Ureter (tissue), 1 donor: ENCODE measurements at regions not wholly inside any gene's neighbourhood (a gene's known extent, or its start where the extent isn't known, plus 50 kb on each side); places are given as distances from the start of the nearest gene placed in this dataset.
"Not testable (repeated sequence)": the region's sequence is repeated elsewhere in the genome, so short reads cannot be mapped to it uniquely, and the experiment has no call there.

ENCODE experiments used
- DNase-seq: peaks from one replicate; pipeline ENCODE4 v3.0.0-alpha.2; 2020; ENCODE audit warnings: low spot score
- donor health status: DM: yes; HTN: yes; CAD: no.

DNA sequence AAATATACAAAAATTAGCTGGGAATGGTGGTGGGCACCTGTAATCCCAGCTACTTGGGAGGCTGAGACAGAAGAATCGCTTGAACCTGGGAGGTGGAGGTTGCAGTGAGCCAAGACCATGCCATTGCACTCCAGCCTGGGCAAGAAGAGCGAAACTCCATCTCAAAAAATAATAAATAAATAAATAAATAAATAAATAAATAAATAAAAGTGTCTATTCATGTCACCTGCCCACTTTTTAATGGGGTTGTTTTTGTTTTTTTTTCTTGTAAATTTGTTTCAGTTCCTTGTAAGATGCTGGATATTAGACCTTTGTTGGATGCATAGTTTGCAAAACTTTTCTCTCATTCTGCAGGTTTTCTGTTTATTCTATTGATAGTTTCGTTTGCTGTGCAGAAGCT lies 71.9 kb upstream of the KCNAB1 start:
- not testable (repeated sequence) for DNase-seq

DNA sequence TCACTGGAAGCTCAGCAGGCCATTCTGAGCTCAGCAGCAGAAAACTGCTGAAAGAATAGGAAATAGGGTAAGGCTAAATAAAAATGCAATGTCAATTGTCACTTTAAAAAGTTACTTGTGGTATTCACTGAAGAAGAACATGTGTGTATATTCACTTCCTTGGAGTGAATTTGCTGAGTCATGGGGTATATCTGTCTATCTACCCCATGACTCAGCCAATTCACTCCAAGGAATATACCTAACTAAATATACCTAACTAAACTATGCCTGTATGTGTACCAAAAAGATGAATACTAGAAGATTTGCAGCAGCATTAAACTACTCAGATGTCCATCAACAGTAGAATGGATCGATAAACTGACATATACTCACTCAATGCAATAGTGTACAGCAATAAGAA lies 69.5 kb upstream of the KCNAB1 start:
- no peak for DNase-seq

DNA sequence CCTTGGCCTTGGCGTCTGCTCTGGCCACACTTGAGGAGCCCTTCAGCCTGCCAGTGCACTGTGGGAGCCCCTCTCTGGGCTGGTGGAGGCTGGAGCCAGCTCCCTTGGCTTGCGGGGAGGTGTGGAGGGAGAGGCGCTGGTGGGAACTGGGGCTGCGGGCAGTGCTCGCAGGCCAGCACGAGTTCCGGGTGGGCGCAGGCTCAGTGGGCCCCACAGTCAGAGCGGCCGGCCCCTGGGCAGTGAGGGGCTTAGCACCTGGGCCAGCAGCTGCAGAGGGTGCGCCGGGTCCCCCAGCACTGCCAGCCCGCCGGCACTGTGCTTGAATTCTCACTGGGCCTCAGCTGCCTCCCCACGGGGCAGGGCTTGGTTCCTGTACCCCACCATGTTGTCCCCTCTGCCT lies 68.7 kb upstream of the KCNAB1 start:
- no peak for DNase-seq

DNA sequence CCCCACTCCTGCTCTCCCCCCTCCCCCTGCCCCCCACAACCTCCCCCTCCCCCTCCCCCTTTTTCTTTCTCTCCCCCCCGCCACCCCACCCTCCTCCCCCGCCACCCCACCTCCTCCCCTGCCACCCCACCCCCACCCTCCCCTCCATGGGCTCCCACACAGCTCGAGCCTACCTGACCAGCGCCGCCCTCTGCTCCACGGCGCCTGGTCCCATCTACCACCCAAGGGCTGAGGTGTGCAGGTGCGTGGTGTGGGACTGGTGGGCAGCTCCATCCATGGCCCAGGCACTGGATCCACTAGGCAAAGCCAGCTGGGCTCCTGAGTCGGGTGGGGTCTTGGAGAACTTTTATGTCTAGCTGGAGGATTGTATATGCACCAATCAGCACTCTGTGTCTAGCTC lies 68.3 kb upstream of the KCNAB1 start:
- DNase-seq: no peak

DNA sequence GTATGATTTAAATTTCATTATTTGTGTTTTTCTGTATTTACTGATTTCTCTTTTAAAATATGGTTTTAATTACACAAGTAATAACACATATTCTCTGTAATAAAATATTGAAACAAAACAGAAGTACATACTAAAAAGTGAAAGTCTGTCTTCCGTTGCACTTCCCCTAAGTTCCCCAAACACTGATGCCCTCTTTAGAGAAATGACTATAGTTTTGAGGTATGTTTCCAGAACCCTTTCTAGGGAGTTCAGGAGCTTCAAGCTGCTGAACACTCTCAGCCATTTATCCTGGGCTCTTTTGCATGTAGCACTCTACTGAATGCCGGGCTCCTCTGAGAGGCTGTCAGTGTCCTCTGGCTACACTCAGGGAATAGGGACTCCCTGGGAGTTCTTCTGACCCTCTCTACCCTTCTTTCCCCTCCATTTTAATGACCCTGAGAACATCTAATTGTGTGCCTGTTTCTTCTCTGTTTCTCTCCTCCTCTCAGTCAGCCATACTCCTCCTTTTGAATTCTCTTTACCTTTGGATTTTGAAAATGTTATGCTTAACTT lies 60.4 kb upstream of the KCNAB1 start:
- DNase-seq: no peak

DNA sequence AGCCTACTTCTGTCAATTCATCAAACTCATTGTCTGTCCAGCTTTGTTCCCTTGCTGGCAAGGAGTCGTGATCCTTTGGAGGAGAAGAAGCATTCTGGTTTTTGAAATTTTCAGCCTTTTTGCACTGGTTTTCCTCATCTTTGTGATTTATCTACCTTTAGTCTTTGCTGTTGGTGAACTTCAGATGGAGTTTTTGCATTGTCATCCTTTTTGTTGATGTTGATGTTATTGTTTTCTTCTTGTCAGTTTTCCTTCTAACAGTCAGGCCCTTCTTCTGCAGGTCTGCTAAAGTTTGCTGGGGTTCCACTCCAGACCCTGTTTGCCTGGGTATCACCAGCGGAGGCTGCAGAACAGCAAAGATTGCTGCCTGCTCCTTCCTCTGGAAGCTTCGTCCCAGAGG lies 52.2 kb upstream of the KCNAB1 start:
- DNase-seq: not testable (repeated sequence)

DNA sequence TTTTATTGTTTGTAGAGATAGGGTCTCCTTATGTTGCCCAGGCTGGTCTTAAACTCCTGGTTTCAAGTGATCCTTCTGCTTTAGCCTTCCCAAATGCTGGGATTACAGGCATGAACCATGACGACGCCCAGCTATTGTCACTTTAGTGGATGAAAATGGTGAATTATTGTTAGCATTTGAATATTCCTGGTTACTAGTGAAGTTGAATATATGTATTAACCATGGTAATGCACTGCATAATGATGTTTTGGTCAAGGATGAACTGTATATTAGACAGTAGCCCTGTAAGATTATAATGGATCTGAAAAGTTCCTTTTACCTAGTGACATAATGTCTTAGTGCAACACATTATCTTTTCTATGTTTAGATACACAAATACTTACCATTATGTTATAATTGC lies 50.4 kb upstream of the KCNAB1 start:
- DNase-seq: no peak
